ENCODE measurements at regions not wholly inside any gene's neighbourhood (a gene's known extent, or its start where the extent isn't known, plus 50 kb on each side); places are given as distances from the start of the nearest gene placed in this dataset.

DNA sequence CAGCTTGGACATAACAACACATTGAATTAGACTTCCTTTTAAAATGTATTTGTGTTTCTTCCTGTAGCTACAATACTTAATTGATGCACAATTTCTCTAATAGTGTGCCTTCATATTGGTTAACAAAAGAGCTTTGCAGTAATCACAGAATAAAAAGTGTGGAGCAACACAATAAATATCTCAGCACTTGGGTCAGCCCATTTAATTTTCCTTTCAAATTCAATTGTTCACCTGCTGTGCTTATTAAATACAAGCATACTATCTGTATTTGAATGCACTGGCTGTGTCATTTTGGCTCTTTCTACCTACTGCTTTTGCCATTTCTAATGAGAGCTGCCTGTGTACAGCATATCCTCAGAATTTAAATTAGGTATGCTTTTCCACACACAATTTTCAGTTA, 1641.3 kb upstream of the SLC39A10 start:
- no peaks in the 10 kb centered on the region for H3K36me3 Mint-ChIP-seq (ENCODE audit: low read depth)
- H3K9me3 Mint-ChIP-seq: peaks cover 2% of the 10 kb centered on the region

DNA sequence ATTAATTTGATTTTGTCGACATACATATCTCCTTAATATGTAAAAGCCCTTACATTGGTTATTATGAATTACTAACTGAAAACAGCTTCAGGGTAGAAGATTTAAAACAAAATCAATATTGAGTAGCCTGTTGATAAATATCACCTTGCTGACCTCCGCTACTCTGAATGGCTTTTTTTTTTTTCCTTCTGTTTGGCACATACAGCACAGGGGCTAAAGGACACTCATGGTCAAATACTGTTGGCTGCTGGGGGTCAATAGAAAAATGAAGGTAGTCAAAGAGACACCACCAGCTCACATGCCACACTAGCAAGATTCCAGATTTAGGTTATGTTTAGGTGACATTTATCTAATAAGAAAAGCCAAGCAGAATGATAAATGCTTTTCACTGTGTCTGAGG, 1642.4 kb upstream of the SLC39A10 start:
- peaks cover 3% of the 10 kb centered on the region for H3K9me3 Mint-ChIP-seq
- no peak overlapping the region for H3K27ac Mint-ChIP-seq
- no peaks in the 10 kb centered on the region for H3K27me3 Mint-ChIP-seq (ENCODE audit: low read depth)
- H3K36me3 Mint-ChIP-seq (ENCODE audit: low read depth): peaks cover under 1% of the 10 kb centered on the region
- no peak overlapping the region for H3K4me3 Mint-ChIP-seq
- TF ChIP-seq, protein P1, sequence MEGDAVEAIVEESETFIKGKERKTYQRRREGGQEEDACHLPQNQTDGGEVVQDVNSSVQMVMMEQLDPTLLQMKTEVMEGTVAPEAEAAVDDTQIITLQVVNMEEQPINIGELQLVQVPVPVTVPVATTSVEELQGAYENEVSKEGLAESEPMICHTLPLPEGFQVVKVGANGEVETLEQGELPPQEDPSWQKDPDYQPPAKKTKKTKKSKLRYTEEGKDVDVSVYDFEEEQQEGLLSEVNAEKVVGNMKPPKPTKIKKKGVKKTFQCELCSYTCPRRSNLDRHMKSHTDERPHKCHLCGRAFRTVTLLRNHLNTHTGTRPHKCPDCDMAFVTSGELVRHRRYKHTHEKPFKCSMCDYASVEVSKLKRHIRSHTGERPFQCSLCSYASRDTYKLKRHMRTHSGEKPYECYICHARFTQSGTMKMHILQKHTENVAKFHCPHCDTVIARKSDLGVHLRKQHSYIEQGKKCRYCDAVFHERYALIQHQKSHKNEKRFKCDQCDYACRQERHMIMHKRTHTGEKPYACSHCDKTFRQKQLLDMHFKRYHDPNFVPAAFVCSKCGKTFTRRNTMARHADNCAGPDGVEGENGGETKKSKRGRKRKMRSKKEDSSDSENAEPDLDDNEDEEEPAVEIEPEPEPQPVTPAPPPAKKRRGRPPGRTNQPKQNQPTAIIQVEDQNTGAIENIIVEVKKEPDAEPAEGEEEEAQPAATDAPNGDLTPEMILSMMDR (IDR thresholded peaks at IDR 0.05; ENCODE audit: unreplicated experiment in 3 of 3): no peak
- H3K4me1 Mint-ChIP-seq: no peaks in the 10 kb centered on the region

More for the DNA sequence above, 1641.3 kb upstream of the SLC39A10 start:
- TF ChIP-seq, protein P1 (IDR thresholded peaks at IDR 0.05; ENCODE audit: unreplicated experiment in 3 of 3): no peak
- H3K4me3 Mint-ChIP-seq: no peak overlapping the region
- no peaks in the 10 kb centered on the region for H3K27me3 Mint-ChIP-seq (ENCODE audit: low read depth)
- no peaks in the 10 kb centered on the region for H3K4me1 Mint-ChIP-seq
- H3K27ac Mint-ChIP-seq: no peak overlapping the region

DNA sequence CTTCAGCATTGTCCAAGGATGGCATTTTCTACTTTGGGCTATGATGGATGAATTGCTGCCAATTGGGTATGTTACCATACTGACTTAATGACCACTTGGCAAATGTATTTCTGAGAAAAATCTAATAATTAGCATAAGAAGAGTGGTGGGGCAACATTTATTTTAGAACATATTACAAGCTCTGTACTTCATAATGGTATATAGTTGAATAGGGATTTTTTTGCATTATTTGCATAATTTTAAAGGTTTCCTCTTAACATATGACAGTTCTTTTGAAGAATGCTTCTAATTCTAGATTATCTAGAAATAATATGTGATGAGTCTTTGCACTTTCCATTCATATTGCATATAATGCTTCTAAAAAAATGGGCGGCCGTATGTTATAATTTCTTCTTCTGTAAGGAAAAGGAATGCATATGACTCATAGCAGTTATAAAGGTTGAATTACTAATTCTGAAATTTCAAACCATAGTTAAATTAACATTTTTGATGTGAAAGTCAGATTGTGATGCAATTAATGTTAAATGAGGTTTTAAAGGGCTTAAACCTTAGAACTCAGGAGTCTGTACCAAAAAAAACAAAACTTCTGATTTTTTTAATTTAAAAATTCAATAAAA, 1652.3 kb upstream of the SLC39A10 start:
- Mint-ChIP-seq H3K27ac (no peak overlapping the region), H3K9me3 (peaks cover 12% of the 10 kb centered on the region), H3K27me3 (ENCODE audit: low read depth) (no peaks in the 10 kb centered on the region), H3K4me1 (no peaks in the 10 kb centered on the region), H3K36me3 (ENCODE audit: low read depth) (peaks cover 4% of the 10 kb centered on the region), H3K4me3 (no peak overlapping the region)
- TF ChIP-seq, protein P1 (IDR thresholded peaks at IDR 0.05; ENCODE audit: unreplicated experiment in 3 of 3): no peak

DNA sequence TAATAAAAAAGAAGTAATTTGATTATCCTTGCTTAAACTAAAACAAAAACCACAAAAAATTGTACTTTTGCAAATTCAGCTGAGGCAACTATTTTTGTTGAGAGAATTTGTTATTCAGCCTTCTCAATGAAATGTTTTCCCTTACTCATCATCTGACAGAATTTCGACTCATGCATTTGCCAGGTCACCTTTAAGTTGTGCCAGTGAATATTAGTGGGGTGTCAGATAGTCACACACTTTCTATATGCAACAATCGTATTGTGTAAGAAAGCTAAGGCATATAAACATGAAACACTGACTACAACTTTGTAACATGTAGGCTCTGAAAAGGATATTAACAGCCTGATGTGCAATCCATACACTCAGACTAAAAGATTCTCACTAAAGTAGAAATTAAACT, 1653.1 kb upstream of the SLC39A10 start:
- H3K27me3 Mint-ChIP-seq (ENCODE audit: low read depth): no peaks in the 10 kb centered on the region
- no peaks in the 10 kb centered on the region for H3K36me3 Mint-ChIP-seq (ENCODE audit: low read depth)
- peaks cover 4% of the 10 kb centered on the region for H3K9me3 Mint-ChIP-seq
- H3K4me1 Mint-ChIP-seq: no peaks in the 10 kb centered on the region
- no peak overlapping the region for H3K27ac Mint-ChIP-seq
- TF ChIP-seq, protein P1 (IDR thresholded peaks at IDR 0.05; ENCODE audit: unreplicated experiment in 3 of 3): no peak
- no peak overlapping the region for H3K4me3 Mint-ChIP-seq

DNA sequence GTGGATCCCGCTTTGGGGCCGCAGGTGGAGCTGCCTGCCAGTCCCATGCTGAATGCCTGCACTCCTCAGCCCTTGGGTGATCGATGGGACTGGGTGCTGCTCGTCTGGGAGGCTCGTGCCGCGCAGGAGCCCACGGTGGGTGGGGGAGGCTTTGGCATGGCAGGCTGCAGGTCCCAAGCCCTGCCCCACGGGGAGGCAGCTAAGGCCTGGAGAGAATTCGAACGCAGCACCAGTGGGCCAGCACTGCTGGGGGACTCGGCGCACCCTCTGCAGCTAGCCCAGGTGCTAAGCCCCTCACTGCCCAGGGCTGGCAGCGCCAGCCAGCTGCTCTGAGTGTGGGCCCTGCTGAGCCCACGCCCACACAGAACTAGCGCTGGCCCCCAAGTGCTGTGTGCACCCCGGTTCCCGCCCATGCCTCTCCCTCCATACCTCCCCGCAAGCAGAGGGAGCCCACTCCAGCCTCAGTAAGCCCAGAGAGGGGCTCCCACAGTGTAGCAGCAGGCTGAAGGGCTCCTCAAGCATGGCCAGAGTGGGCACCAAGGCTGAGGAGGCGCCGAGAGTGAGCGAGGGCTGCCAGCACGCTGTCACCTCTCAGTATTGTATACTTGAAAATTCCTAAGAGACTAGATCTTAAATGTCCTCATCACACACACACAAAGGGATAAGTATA, 1654.2 kb upstream of the SLC39A10 start:
- Mint-ChIP-seq H3K27me3 (ENCODE audit: low read depth) (no peaks in the 10 kb centered on the region), H3K9me3 (no peaks in the 10 kb centered on the region), H3K36me3 (ENCODE audit: low read depth) (no peaks in the 10 kb centered on the region), H3K4me3 (no peak overlapping the region), H3K27ac (no peak overlapping the region), H3K4me1 (no peaks in the 10 kb centered on the region)
- TF ChIP-seq, protein P1 (IDR thresholded peaks at IDR 0.05; ENCODE audit: unreplicated experiment in 3 of 3): no peak

DNA sequence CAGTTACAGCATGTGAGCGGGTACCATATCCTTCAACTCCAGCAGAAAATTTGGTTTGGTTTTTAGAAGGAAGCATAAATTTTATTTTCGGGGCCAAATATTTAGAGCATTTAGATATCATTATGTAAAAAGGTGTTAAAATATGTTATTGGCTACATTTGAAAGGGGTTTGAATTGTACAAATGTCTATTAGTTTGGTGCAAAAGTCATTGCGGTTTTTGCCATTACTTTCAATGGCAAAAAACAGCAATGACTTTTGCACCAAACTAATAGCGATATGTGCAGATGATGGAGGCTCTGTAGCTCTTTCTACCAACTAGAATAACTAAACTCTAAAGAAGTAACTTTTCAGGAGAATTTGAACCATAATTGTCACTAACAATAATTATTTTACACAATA, 1666.2 kb upstream of the SLC39A10 start:
- Mint-ChIP-seq H3K27ac (no peak overlapping the region), H3K9me3 (no peaks in the 10 kb centered on the region), H3K27me3 (ENCODE audit: low read depth) (no peaks in the 10 kb centered on the region), H3K36me3 (ENCODE audit: low read depth) (no peaks in the 10 kb centered on the region), H3K4me3 (no peak overlapping the region), H3K4me1 (no peaks in the 10 kb centered on the region)
- TF ChIP-seq, protein P1 (IDR thresholded peaks at IDR 0.05; ENCODE audit: unreplicated experiment in 3 of 3): no peak
